Gastrocnemius medialis (tissue), 4 donors: ENCODE measurements at regions not wholly inside any gene's neighbourhood (a gene's known extent, or its start where the extent isn't known, plus 50 kb on each side); places are given as distances from the start of the nearest gene placed in this dataset.

Source experiments
- ATAC-seq, 2 donors: fragments of 150-250 bp; one replicate each; pipeline ENCODE4 v1.9.1; 2016
- DNase-seq, 2 donors: peaks; one replicate each; pipeline ENCODE4 v3.0.0-alpha.2; 2019
- H3K27ac ChIP-seq, 4 donors: fragments of 200-600 bp; sonication (generic); 1 replicate in 1 of 4; 2 replicates in 3 of 4; pipeline ENCODE4 v1.5.1; 2016 to 2018; ENCODE audit warnings: mild to moderate bottlenecking in 2 of 4, moderate library complexity in 1 of 4
- H3K27me3 ChIP-seq, 3 donors: fragments of 200-600 bp; sonication (generic) in 2 of 3; 1 replicate in 1 of 3; 2 replicates in 2 of 3; pipeline versions ENCODE4 v1.5.1 to v1.6.0; 2016 to 2019; ENCODE audit warnings: mild to moderate bottlenecking in 1 of 3, moderate library complexity in 1 of 3
- H3K36me3 ChIP-seq, 2 donors: fragments of 200-600 bp; sonication (generic) in 1 of 2; one replicate each; pipeline ENCODE4 v1.5.1; 2017 to 2018
- H3K4me1 ChIP-seq, 2 donors: fragments of 200-600 bp; sonication (generic) in 1 of 2; one replicate each; pipeline ENCODE4 v1.5.1; 2016 to 2017; ENCODE audit warnings: mild to moderate bottlenecking in 2 of 2
- H3K4me3 ChIP-seq, 4 donors: fragments of 200-600 bp; sonication (generic) in 3 of 4; 1 replicate in 1 of 4; 2 replicates in 3 of 4; pipeline ENCODE4 v1.5.1; 2016 to 2019; ENCODE audit warnings: mild to moderate bottlenecking in 2 of 4
- H3K9me3 ChIP-seq, 3 donors: fragments of 200-600 bp; sonication (generic) in 2 of 3; 1 replicate in 1 of 3; 2 replicates in 2 of 3; pipeline ENCODE4 v1.5.1; 2016 to 2019
- POLR2A ChIP-seq, 2 donors: fragments of 450-650 bp; IDR thresholded peaks; one replicate each; pipeline ENCODE4 v1.6.1; 2017; ENCODE audit warnings: antibody characterized with exemption in 2 of 2, mild to moderate bottlenecking in 2 of 2, moderate library complexity in 2 of 2
- in situ Hi-C, 4 donors: fragments of 200-750 bp; cut with MboI; loops; one replicate each; pipeline versions ENCODE4 v1.15.0 to v1.8.0; 2017; ENCODE audit warnings: low sequenced_read_pairs in 4 of 4
- intact Hi-C: fragments of 100-400 bp; cut with DNase I; formaldehyde crosslinking; loops from one replicate; pipeline ENCODE4 v1.15.1; 2023; ENCODE audit warnings: low total_unique reads
- TF ChIP-seq, protein P1 (sequence below), 5 experiments: fragments of 450-650 bp in 3 of 5; fragments of 200-600 bp in 2 of 5; sonication (generic) in 2 of 5; IDR thresholded peaks in 4 of 5; conservative IDR thresholded peaks in 1 of 5; 1 replicate in 4 of 5; 2 replicates in 1 of 5; pipeline ENCODE4 v1.5.1; 2016 to 2019; ENCODE audit warnings: antibody characterized with exemption in 5 of 5, mild to moderate bottlenecking in 3 of 5, moderate library complexity in 3 of 5

DNA sequence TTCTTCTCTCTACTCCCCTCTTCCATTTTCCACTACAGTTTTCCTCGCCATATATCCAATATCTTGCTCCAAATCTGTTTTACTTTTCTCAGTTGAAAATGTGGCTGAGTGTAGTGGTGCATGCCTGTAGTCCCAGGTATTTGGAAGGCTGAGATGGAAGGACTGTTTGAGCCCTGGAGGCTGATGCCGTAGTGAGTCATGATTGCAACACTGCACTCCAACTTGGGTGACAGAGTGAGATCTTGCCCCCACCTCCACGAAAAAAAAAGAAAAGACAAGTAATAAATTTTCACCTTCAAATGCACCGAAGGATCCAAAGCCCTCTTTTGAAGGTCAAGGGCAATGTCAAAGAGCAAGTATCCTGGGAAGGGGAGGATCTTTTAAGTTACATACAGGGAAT lies 592.3 kb downstream of the TMEM114 start:
- TF ChIP-seq POLR2A (IDR thresholded peaks at IDR 0.05), result no peak
- TF ChIP-seq, protein P1, sequence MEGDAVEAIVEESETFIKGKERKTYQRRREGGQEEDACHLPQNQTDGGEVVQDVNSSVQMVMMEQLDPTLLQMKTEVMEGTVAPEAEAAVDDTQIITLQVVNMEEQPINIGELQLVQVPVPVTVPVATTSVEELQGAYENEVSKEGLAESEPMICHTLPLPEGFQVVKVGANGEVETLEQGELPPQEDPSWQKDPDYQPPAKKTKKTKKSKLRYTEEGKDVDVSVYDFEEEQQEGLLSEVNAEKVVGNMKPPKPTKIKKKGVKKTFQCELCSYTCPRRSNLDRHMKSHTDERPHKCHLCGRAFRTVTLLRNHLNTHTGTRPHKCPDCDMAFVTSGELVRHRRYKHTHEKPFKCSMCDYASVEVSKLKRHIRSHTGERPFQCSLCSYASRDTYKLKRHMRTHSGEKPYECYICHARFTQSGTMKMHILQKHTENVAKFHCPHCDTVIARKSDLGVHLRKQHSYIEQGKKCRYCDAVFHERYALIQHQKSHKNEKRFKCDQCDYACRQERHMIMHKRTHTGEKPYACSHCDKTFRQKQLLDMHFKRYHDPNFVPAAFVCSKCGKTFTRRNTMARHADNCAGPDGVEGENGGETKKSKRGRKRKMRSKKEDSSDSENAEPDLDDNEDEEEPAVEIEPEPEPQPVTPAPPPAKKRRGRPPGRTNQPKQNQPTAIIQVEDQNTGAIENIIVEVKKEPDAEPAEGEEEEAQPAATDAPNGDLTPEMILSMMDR (IDR thresholded peaks at IDR 0.05 in 4 of 5, conservative IDR thresholded peaks at IDR 0.05 in 1 of 5), result no peak
- in situ Hi-C loops (no loop called here), intact Hi-C loops (no loop called here)
- H3K4me3 ChIP-seq, result no peak overlapping the region
- DNase-seq (no peak), ATAC-seq (no peak)
- no peaks in the 10 kb centered on the region for H3K36me3 ChIP-seq
- H3K27me3 ChIP-seq, result no peaks in the 10 kb centered on the region
- H3K4me1 ChIP-seq, result no peaks in the 10 kb centered on the region
- no peak overlapping the region for H3K27ac ChIP-seq
- no peaks in the 10 kb centered on the region for H3K9me3 ChIP-seq

DNA sequence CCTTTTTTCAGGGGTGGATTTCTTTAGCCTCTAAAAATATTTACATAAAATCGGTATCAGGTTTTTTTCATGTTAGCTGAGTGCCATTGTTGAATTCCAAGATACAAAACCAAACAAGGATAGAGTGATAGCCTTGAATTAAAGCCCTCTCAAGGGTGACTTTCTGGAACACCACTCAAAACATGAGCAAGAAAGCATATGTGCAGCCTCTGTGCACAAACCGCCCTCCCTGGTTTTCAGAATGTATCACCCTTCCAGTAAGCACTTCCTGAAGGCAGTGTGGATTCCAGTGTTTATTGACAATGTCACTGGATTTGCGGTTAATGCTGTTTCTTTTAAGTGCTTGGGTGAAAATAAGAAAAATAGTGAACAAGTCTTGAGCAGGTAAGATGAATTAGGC lies 597.7 kb downstream of the TMEM114 start:
- TF ChIP-seq POLR2A (IDR thresholded peaks at IDR 0.05), result no peak
- TF ChIP-seq, protein P1 (IDR thresholded peaks at IDR 0.05 in 4 of 5, conservative IDR thresholded peaks at IDR 0.05 in 1 of 5), result no peak
- no peak for ATAC-seq
- intact Hi-C loops (no loop called here), in situ Hi-C loops (no loop called here)
- H3K36me3 ChIP-seq, result no peaks in the 10 kb centered on the region
- no peak overlapping the region for H3K27ac ChIP-seq
- H3K9me3 ChIP-seq, result no peaks in the 10 kb centered on the region
- H3K27me3 ChIP-seq, result no peaks in the 10 kb centered on the region
- no peak overlapping the region for H3K4me3 ChIP-seq
- DNase-seq, result no peak
- no peaks in the 10 kb centered on the region for H3K4me1 ChIP-seq

DNA sequence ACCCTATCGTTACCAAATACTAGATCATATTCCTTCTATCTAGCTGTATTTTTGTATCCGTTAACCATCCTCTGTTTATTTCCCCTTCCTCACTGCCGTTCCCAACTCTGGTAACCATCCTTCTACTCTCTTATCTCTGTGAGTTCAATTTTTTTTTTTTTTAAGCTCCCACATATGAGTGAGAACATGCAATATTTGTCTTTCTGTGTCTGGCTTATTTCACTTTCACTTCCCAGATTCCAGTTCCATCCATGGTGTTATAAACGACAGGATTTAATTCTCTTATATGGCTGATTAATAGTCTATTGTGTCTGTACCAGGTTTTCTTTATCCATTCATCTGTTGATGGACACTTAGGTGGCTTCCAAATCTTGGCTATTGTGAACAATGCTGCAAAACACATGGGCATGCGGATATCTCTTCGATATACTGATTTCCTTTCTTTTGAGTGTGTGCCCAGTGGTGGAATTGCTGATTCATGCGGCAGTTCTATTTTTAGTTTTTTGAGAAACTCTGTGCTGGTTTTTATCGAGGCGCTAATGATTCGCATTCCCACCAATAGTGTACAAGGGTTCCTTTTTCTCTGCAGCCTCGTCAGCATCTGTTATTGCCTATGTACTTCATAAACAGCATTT lies 599.6 kb downstream of the TMEM114 start:
- TF ChIP-seq POLR2A (IDR thresholded peaks at IDR 0.05), result no peak
- TF ChIP-seq, protein P1 (IDR thresholded peaks at IDR 0.05 in 4 of 5, conservative IDR thresholded peaks at IDR 0.05 in 1 of 5), result no peak
- DNase-seq, result no peak
- Histone ChIP-seq H3K4me1 (no peaks in the 10 kb centered on the region), H3K36me3 (no peaks in the 10 kb centered on the region), H3K27ac (no peak overlapping the region), H3K9me3 (no peaks in the 10 kb centered on the region), H3K4me3 (no peak overlapping the region), H3K27me3 (no peaks in the 10 kb centered on the region)
- intact Hi-C loops, result no loop called here
- in situ Hi-C loops, result no loop called here
- ATAC-seq, result no peak

DNA sequence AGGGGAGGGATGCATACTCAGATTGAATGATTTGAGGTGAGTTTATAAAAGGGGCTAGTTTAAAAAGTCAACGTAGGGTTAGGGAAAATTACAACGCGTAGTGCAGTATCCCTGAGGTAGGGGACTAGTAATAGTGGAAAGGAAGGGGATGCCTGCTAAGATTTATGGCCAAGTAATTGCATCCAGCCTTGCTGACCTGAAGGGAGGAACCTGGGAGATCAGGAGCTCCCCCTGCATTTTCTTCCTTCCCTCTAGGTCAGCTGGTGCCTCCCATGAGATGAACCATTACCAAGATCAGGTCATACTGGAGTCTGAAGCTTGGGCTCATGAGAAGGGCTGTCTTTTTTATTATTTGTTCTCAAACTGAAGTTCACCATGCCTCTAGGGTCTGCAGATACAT lies 606.6 kb downstream of the TMEM114 start:
- Histone ChIP-seq H3K27ac (no peak overlapping the region), H3K36me3 (no peaks in the 10 kb centered on the region), H3K4me3 (no peak overlapping the region), H3K27me3 (no peaks in the 10 kb centered on the region), H3K4me1 (no peaks in the 10 kb centered on the region), H3K9me3 (no peaks in the 10 kb centered on the region)
- DNase-seq (no peak), ATAC-seq (no peak)
- intact Hi-C loops (no loop called here), in situ Hi-C loops (no loop called here)
- no peak for TF ChIP-seq POLR2A (IDR thresholded peaks at IDR 0.05)
- TF ChIP-seq, protein P1 (IDR thresholded peaks at IDR 0.05 in 4 of 5, conservative IDR thresholded peaks at IDR 0.05 in 1 of 5), result no peak

DNA sequence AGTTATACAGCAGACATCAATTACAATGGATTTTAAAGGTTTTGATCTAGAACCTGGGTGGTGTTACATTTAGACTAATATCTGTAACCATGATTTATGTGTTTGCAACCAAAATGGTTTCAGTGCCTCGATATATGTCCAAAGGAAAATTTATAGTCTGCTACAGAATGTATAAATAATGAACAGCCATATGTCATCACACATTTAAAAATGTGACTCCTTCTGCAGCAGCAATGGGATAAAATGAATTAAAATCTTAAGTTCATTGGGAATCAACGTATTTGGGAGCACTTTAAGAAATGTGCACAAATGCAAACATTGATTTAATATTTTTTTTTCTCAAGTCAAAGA lies 610.2 kb downstream of the TMEM114 start:
- no peaks in the 10 kb centered on the region for H3K4me1 ChIP-seq
- no peak overlapping the region for H3K4me3 ChIP-seq
- TF ChIP-seq, protein P1 (IDR thresholded peaks at IDR 0.05 in 4 of 5, conservative IDR thresholded peaks at IDR 0.05 in 1 of 5), result no peak
- no peak for TF ChIP-seq POLR2A (IDR thresholded peaks at IDR 0.05)
- no peaks in the 10 kb centered on the region for H3K27me3 ChIP-seq
- no peak for ATAC-seq
- no peaks in the 10 kb centered on the region for H3K36me3 ChIP-seq
- H3K27ac ChIP-seq, result no peak overlapping the region
- no peak for DNase-seq
- no peaks in the 10 kb centered on the region for H3K9me3 ChIP-seq
- in situ Hi-C loops (no loop called here), intact Hi-C loops (no loop called here)
